TTC549 (cell line): ENCODE measurements at regions not wholly inside any gene's neighbourhood (a gene's known extent, or its start where the extent isn't known, plus 50 kb on each side); places are given as distances from the start of the nearest gene placed in this dataset.

Source experiments
- FAIRE-seq: peaks from 2 replicates; lab custom pipeline; 2012; peaks lifted over from hg19 to GRCh38; lab: Jason Lieb, UNC

- no peak for FAIRE-seq
Measured at GRCh38 chr2:56102866-56103265, 80.9 kb upstream of the CCDC85A start.

DNA sequence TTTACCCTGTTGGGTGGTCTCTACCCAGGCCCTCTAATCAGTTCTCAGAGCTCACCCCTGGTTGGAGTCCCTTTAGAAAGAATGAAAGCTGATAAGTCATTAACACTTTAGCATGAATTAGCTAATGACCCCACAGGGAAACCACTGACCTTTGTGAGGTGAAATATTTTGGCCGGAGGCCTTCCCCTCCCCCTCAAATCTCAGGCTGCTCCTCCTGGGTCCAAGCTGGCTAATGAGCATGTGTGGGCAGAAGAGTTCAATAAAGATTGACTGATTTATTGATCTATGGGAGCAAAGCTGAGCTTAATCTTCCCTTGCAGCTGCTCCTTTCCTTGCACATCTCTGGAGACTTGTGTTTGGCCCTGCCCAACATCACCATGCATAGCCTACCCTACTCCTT lies 78.8 kb upstream of the CCDC85A start:
- FAIRE-seq: no peak

DNA sequence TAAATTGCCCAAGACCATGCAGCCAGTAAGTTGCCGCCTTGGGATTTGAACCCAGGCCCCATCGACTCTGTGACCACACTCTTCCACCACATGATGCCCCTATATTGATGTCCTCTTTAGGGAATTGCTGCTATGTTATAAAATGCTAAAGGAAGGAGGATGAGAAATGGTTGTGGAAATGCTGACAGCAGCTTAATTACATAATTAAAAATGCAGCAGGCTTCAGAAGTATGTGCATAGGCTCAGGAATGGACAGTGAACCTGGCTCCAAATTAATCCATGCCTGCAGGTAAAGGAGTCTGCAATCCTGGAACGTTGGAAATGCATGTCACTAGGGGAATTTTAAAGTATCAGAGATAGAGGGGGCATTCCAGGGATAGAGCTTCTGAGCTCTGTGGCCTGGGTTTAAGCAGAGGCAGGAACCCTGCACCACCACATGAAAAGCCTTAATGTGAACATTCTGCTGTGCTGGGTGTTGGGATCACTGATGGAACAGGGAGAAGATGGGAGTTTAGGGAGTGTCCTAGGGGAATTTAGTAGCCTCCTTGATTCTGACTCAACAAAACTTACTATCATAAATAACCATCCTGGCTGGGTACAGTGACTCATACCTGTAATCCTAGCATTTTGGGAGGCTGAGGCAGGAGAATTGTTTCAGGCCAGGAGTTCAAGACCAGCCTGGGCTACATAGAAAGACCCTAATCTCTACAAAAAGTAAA lies 76.1 kb upstream of the CCDC85A start:
- FAIRE-seq: no peak

- no peak for FAIRE-seq
Measured at GRCh38 chr2:56108806-56109205, 75.0 kb upstream of the CCDC85A start.

- no peak for FAIRE-seq
Measured at GRCh38 chr2:56109994-56110393, 73.8 kb upstream of the CCDC85A start.

GRCh38 chr2:56113382-56113975 lies 70.3 kb upstream of the CCDC85A start:
- no peak for FAIRE-seq

- FAIRE-seq: no peak
Measured at GRCh38 chr2:56117764-56118163, 66.0 kb upstream of the CCDC85A start.

GRCh38 chr2:56118474-56118873 lies 65.3 kb upstream of the CCDC85A start:
- FAIRE-seq: no peak

DNA sequence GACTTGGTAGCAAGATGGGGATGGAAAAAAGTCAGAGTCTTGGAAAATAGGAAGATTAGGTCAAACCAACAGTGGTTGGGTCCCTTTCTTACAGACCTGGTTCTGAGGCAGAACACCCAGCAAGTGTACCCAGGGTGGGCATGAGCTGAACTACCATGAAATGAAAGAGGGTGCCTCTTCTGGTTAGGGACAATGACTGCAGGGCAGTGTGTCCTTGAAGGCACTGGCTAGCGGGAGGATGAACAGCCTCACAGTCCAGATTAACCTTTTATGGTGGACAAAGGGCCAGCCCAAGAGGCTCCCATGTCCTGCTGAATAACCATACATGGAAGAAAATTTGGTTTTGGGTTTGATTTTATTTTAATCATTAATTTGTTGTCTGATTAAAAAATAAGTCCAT lies 61.8 kb upstream of the CCDC85A start:
- no peak for FAIRE-seq

- no peak for FAIRE-seq
Measured at GRCh38 chr2:56123538-56123937, 60.3 kb upstream of the CCDC85A start.

- no peak for FAIRE-seq
Measured at GRCh38 chr2:56127010-56127409, 56.8 kb upstream of the CCDC85A start.

DNA sequence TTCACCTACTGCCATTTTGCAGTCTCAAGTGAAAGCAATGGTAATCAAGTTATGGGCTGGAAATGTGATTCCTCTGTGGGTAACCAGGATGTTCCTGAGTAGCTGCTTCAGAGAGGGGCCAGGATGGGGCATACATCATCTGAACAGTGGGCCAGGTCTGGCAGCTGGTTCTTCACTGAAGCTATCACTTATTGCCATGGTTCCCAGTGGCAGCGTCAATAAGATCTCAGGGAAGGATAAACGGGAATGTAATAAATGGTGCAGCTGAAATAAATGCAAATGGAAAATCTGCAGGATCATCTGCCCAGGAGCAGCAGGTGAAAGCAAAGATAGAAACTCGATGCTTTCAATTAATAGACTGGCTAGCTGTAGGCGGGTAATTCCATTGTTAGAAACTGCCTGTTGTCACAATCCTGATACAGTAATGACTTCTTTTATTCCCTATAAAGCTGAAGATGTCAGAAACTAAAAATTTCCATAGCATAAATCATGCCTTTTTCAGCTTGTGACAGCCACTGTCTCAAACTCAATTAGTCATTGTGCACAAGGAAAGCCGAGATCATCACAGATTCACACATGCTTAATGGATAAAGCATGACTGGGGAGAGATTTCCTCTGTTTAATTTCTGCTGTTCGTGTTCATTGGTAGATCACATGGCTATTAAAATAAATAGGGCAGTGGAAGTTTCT lies 56.2 kb upstream of the CCDC85A start:
- no peak for FAIRE-seq

GRCh38 chr2:56128235-56128634 lies 55.6 kb upstream of the CCDC85A start:
- no peak for FAIRE-seq

GRCh38 chr2:56130463-56131070 lies 53.2 kb upstream of the CCDC85A start:
- FAIRE-seq: no peak

DNA sequence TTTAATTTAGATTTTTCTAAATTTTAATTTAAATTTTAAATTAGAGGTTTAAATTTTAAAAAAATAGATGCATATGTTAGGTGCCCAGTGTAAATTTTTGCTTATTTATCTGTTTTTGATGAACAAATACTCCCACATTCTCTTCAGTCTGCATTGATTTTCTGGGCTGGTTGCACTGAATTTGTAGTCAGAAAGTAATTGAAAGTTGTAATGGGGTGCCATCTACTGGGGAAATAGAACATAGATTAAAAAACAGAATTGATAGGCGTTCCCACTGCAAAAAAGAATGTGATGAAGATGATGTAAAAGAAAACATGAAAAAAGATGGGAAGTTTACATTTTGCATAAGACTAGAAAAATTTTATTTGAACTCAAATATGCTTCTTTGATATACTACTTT lies 51.7 kb upstream of the CCDC85A start:
- peak; percentile 95 for FAIRE-seq

DNA sequence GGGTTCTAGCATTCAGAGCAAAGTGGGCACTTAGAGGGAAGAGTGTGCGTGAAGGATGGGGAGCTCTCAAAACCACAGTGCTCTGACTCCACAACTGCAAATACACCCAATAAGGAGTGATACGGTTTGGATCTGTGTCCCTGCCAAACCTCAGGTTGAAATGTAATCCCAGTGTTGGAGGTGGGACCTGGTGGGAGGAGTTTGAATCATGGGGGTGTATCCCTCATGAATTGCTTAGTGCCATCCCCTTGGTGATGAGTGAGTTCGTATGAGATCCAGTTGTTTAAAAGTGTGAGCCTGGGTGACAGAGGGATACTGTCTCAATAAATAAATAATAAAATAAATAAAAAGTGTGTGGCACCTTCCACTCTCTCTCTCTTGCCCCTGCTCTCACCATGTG lies 50.3 kb upstream of the CCDC85A start:
- no peak for FAIRE-seq

DNA sequence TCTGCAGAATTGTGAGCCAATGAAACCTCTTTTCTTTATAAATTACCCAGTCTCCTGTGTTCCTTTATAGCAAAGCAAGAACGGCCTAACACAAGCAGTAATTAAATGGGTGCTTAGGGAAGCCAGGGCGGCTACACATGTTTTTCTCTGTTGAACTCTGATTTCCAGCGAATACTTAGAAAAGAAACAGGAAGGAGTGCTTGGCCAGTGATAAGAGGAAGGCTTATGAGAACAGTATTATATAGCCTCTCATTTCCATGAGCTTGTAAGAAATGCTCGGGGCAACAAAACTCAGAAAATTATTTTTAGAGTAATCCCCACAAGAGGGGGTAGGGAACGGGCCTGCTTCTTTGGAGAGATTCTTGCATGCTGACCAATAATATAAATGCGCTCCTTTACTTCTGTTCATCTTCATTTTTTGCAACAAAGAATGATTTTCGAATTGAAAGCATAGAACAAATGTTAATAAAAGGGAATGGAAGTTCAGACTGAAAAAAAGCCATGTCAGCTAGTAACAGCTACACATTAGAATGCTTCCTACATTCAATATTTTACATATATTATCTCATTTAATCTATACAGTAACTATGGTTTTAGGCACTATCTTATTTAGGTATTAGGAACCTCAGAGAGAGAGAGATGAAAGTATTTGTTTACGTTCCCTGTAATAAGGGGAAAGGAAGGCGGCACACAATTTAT lies 49.7 kb upstream of the CCDC85A start:
- FAIRE-seq: no peak
